ENCODE measurements at regions not wholly inside any gene's neighbourhood (a gene's known extent, or its start where the extent isn't known, plus 50 kb on each side); places are given as distances from the start of the nearest gene placed in this dataset.

DNA sequence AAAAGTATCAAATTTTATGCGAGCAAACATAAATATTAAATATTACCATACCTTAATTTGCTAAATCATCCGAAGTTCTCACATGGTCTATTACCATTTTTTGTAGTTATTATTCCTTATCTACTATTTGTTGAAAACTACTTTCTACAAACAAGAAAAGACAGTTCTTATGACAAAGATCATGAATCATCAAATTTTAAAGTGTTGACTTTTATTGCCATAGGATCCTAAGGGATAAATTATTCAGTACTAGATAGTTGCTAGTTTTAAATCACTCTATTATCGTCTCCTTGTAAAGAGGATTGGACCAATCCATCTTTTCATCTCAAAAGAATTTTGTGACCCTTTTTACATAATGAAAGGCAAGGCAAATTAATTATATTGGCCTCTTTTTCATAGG lies 523.6 kb upstream of the TMEFF2 start:
- TF ChIP-seq, protein P1, sequence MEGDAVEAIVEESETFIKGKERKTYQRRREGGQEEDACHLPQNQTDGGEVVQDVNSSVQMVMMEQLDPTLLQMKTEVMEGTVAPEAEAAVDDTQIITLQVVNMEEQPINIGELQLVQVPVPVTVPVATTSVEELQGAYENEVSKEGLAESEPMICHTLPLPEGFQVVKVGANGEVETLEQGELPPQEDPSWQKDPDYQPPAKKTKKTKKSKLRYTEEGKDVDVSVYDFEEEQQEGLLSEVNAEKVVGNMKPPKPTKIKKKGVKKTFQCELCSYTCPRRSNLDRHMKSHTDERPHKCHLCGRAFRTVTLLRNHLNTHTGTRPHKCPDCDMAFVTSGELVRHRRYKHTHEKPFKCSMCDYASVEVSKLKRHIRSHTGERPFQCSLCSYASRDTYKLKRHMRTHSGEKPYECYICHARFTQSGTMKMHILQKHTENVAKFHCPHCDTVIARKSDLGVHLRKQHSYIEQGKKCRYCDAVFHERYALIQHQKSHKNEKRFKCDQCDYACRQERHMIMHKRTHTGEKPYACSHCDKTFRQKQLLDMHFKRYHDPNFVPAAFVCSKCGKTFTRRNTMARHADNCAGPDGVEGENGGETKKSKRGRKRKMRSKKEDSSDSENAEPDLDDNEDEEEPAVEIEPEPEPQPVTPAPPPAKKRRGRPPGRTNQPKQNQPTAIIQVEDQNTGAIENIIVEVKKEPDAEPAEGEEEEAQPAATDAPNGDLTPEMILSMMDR (IDR thresholded peaks at IDR 0.05 in 4 of 5, conservative IDR thresholded peaks at IDR 0.05 in 1 of 5) = no peak
- TF ChIP-seq POLR2A (IDR thresholded peaks at IDR 0.05) = no peak
